Femur (tissue), 1 donor: ENCODE measurements at regions not wholly inside any gene's neighbourhood (a gene's known extent, or its start where the extent isn't known, plus 50 kb on each side); places are given as distances from the start of the nearest gene placed in this dataset.

Source experiments
- DNase-seq: peaks from one replicate; pipeline ENCODE4 v3.0.0-alpha.2; 2017

- DNase-seq = peak; percentile 41
Observed at GRCh38 chr11:13105237-13105844, 96.2 kb downstream of the RASSF10 start.

- DNase-seq = no peak
Observed at GRCh38 chr11:13107544-13108044, 98.5 kb downstream of the RASSF10 start.

GRCh38 chr11:13108416-13108815 lies 99.3 kb downstream of the RASSF10 start:
- DNase-seq = no peak

- no peak for DNase-seq
Observed at GRCh38 chr11:13109616-13110015, 100.5 kb downstream of the RASSF10 start.

GRCh38 chr11:13110145-13110544 lies 101.0 kb downstream of the RASSF10 start:
- no peak for DNase-seq

- DNase-seq = no peak
Observed at GRCh38 chr11:13110929-13111812, 102.1 kb downstream of the RASSF10 start.

GRCh38 chr11:13111813-13112130 lies 102.7 kb downstream of the RASSF10 start:
- no peak for DNase-seq

GRCh38 chr11:13114566-13115379 lies 105.7 kb downstream of the RASSF10 start:
- DNase-seq = peak; percentile 26

GRCh38 chr11:13115380-13115675 lies 106.2 kb downstream of the RASSF10 start:
- DNase-seq = no peak

GRCh38 chr11:13116491-13116890 lies 107.4 kb downstream of the RASSF10 start:
- no peak for DNase-seq

- DNase-seq = no peak
Observed at GRCh38 chr11:13117344-13117743, 108.2 kb downstream of the RASSF10 start.

GRCh38 chr11:13118194-13118593 lies 109.1 kb downstream of the RASSF10 start:
- DNase-seq = no peak

- no peak for DNase-seq
Observed at GRCh38 chr11:13118650-13119049, 109.5 kb downstream of the RASSF10 start.

GRCh38 chr11:13119361-13119760 lies 110.2 kb downstream of the RASSF10 start:
- no peak for DNase-seq

GRCh38 chr11:13119941-13120520 lies 110.9 kb downstream of the RASSF10 start:
- DNase-seq = no peak

GRCh38 chr11:13120691-13121090 lies 111.6 kb downstream of the RASSF10 start:
- DNase-seq = no peak

GRCh38 chr11:13126430-13126829 lies 117.3 kb downstream of the RASSF10 start:
- DNase-seq = peak; percentile 51

- no peak for DNase-seq
Observed at GRCh38 chr11:13127161-13127560, 118.0 kb downstream of the RASSF10 start.

- DNase-seq = no peak
Observed at GRCh38 chr11:13128354-13128753, 119.2 kb downstream of the RASSF10 start.

- no peak for DNase-seq
Observed at GRCh38 chr11:13134066-13134465, 125.0 kb downstream of the RASSF10 start.

- DNase-seq = no peak
Observed at GRCh38 chr11:13134886-13135285, 125.8 kb downstream of the RASSF10 start.

GRCh38 chr11:13135385-13136271 lies 126.5 kb downstream of the RASSF10 start:
- DNase-seq = peak; percentile 52
